ENCODE measurements at regions not wholly inside any gene's neighbourhood (a gene's known extent, or its start where the extent isn't known, plus 50 kb on each side); places are given as distances from the start of the nearest gene placed in this dataset.

DNA sequence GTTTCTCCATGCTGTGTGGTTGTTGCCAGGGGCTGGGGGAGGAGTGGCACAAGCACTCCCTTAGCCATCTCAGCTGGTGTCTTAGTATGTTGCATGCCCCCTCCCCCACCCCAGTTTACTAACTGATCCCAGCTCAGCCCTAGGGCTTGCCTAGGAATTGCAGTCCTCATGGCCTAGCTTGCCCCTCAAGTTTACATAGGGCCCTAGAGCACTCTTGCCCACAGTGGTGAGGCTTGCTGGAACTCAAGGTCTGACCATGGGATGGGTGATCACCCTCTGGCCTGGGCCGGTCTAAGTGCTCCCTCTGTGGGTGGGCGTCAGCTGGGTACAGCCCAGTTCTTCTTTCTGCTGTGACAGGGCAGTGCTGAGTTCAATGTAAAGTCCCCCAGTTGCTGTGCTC, 156.1 kb upstream of the PIEZO2 start:
- TF ChIP-seq, protein P1, sequence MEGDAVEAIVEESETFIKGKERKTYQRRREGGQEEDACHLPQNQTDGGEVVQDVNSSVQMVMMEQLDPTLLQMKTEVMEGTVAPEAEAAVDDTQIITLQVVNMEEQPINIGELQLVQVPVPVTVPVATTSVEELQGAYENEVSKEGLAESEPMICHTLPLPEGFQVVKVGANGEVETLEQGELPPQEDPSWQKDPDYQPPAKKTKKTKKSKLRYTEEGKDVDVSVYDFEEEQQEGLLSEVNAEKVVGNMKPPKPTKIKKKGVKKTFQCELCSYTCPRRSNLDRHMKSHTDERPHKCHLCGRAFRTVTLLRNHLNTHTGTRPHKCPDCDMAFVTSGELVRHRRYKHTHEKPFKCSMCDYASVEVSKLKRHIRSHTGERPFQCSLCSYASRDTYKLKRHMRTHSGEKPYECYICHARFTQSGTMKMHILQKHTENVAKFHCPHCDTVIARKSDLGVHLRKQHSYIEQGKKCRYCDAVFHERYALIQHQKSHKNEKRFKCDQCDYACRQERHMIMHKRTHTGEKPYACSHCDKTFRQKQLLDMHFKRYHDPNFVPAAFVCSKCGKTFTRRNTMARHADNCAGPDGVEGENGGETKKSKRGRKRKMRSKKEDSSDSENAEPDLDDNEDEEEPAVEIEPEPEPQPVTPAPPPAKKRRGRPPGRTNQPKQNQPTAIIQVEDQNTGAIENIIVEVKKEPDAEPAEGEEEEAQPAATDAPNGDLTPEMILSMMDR (IDR thresholded peaks at IDR 0.05), result no peak
- TF ChIP-seq POLR2A (IDR thresholded peaks at IDR 0.05), result no peak

All from thyroid gland (tissue), 4 donors.